ENCODE measurements at regions not wholly inside any gene's neighbourhood (a gene's known extent, or its start where the extent isn't known, plus 50 kb on each side); places are given as distances from the start of the nearest gene placed in this dataset.

DNA sequence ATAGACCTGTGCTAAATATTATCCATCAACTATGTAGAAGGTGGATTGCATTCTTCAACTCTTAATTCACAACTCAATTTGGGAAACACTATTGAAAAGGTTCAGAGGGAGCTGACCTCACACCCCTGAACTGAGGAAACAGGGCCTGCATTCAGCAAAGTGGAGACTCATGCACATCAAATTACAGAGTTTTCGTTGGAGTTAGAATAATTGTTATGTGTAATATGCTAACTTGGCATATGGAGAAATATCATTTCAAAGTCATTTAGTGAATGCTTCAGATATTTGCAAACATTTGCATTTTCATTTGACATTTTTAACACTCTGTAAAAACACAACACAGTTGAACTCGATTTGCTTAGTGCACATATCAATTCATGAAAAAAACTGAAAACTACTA, 1102.8 kb upstream of the INTU start:
- Histone ChIP-seq H3K4me2 (ENCODE audit: low read depth, low read length) (no peak overlapping the region), H3K27ac (ENCODE audit: low read length) (no peak overlapping the region), H3K9me2 (replicated peaks; ENCODE audit: insufficient read depth, low read length) (no peaks in the 10 kb centered on the region), H3K79me2 (ENCODE audit: low read length) (no peaks in the 10 kb centered on the region), H3K27me3 (replicated peaks; ENCODE audit: insufficient read depth, low read length) (no peaks in the 10 kb centered on the region), H3K4me3 (ENCODE audit: low read length) (no peak overlapping the region), H3K4me1 (ENCODE audit: low read length) (peaks cover 24% of the 10 kb centered on the region), H2AFZ (ENCODE audit: low read length) (no peak overlapping the region), H3F3A (ENCODE audit: insufficient read depth, low read length) (peaks cover 14% of the 10 kb centered on the region), H3K9me3 (replicated peaks; ENCODE audit: insufficient read depth, low read length) (no peaks in the 10 kb centered on the region), H4K20me1 (ENCODE audit: insufficient read depth, low read length) (no peaks in the 10 kb centered on the region), H3K36me3 (replicated peaks; ENCODE audit: insufficient read depth, low read length) (no peaks in the 10 kb centered on the region), H3K9ac (ENCODE audit: low read length) (no peak overlapping the region)
- no peak for DNase-seq
- no peak for TF ChIP-seq EZH2 (optimal IDR thresholded peaks at IDR 0.05; ENCODE audit: low read depth, low read length)
- no peak for TF ChIP-seq EZH2phosphoT487 (IDR thresholded peaks at IDR 0.05; ENCODE audit: low read length)
- TF ChIP-seq, protein P1, sequence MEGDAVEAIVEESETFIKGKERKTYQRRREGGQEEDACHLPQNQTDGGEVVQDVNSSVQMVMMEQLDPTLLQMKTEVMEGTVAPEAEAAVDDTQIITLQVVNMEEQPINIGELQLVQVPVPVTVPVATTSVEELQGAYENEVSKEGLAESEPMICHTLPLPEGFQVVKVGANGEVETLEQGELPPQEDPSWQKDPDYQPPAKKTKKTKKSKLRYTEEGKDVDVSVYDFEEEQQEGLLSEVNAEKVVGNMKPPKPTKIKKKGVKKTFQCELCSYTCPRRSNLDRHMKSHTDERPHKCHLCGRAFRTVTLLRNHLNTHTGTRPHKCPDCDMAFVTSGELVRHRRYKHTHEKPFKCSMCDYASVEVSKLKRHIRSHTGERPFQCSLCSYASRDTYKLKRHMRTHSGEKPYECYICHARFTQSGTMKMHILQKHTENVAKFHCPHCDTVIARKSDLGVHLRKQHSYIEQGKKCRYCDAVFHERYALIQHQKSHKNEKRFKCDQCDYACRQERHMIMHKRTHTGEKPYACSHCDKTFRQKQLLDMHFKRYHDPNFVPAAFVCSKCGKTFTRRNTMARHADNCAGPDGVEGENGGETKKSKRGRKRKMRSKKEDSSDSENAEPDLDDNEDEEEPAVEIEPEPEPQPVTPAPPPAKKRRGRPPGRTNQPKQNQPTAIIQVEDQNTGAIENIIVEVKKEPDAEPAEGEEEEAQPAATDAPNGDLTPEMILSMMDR (IDR thresholded peaks at IDR 0.05; ENCODE audit: low read length): no peak

DNA sequence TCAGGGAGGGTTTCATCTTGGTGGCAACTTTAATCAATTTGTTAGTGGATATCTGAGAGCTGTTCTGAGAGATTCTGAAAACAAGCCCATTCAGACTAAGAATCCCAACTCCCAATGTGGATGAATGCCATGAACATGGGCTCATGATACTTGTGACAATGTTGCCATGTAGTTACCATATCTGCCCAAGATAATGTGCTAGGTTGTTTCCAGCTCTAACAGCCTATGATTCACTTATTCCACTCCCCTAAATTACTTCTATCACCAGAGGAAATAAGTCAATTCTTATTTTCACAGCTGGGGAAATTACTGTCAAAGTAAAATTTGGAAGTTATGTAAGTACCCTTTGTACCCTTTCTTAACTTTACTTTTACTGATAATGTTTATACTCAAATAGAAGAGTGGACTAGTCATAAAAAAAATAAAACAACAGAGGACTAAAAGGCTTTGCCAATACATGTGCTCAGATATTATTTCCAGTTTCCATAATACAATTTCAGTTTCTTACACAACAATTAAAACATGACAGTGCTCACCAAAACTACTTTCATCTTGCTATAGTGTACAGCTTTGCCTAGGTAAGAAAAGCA, 1101.7 kb upstream of the INTU start:
- no peak overlapping the region for H2AFZ ChIP-seq (ENCODE audit: low read length)
- peak overlapping the region; percentile 11; the same call in 1 of the 2 replicates for H3K4me2 ChIP-seq (ENCODE audit: low read depth, low read length)
- no peaks in the 10 kb centered on the region for H3K27me3 ChIP-seq (replicated peaks; ENCODE audit: insufficient read depth, low read length)
- peaks cover 15% of the 10 kb centered on the region for H3K4me1 ChIP-seq (ENCODE audit: low read length)
- no peaks in the 10 kb centered on the region for H3K36me3 ChIP-seq (replicated peaks; ENCODE audit: insufficient read depth, low read length)
- no peak overlapping the region for H3K4me3 ChIP-seq (ENCODE audit: low read length)
- no peaks in the 10 kb centered on the region for H3K9me2 ChIP-seq (replicated peaks; ENCODE audit: insufficient read depth, low read length)
- no peak for TF ChIP-seq EZH2phosphoT487 (IDR thresholded peaks at IDR 0.05; ENCODE audit: low read length)
- TF ChIP-seq EZH2 (optimal IDR thresholded peaks at IDR 0.05; ENCODE audit: low read depth, low read length): no peak
- TF ChIP-seq, protein P1 (IDR thresholded peaks at IDR 0.05; ENCODE audit: low read length): no peak
- no peaks in the 10 kb centered on the region for H3K9me3 ChIP-seq (replicated peaks; ENCODE audit: insufficient read depth, low read length)
- H3K9ac ChIP-seq (ENCODE audit: low read length): no peak overlapping the region
- no peaks in the 10 kb centered on the region for H4K20me1 ChIP-seq (ENCODE audit: insufficient read depth, low read length)
- peaks cover 8% of the 10 kb centered on the region for H3F3A ChIP-seq (ENCODE audit: insufficient read depth, low read length)
- no peak overlapping the region; the same call in 1 of the 2 replicates for H3K27ac ChIP-seq (ENCODE audit: low read length)
- DNase-seq: peak; percentile 21
- no peaks in the 10 kb centered on the region for H3K79me2 ChIP-seq (ENCODE audit: low read length)

DNA sequence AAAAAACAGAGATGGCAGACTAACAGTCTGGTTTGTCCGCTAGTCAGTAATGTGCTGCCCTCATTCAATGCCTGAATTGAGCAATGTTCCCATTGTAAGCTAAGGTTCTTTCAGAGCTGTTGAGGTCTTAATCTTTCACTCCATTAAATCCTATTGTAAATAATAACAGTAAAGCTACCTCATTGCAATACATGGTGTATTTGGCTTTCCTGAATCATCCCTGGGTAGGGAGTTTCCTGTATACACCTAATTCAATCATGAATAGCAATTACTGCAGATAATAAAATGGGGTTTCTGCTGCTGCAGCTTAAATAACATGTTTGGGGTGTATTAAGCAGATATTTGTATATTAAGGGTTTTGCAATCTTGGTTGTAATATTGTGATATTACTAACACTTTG, 1100.2 kb upstream of the INTU start:
- Histone ChIP-seq H4K20me1 (ENCODE audit: insufficient read depth, low read length) (no peaks in the 10 kb centered on the region), H3K4me2 (ENCODE audit: low read depth, low read length) (no peak overlapping the region), H3K27ac (ENCODE audit: low read length) (no peak overlapping the region), H3K27me3 (replicated peaks; ENCODE audit: insufficient read depth, low read length) (no peaks in the 10 kb centered on the region), H3F3A (ENCODE audit: insufficient read depth, low read length) (no peaks in the 10 kb centered on the region), H3K4me3 (ENCODE audit: low read length) (no peak overlapping the region), H3K9me2 (replicated peaks; ENCODE audit: insufficient read depth, low read length) (no peaks in the 10 kb centered on the region), H2AFZ (ENCODE audit: low read length) (no peak overlapping the region), H3K9me3 (replicated peaks; ENCODE audit: insufficient read depth, low read length) (no peaks in the 10 kb centered on the region), H3K9ac (ENCODE audit: low read length) (no peak overlapping the region), H3K4me1 (ENCODE audit: low read length) (peaks cover 7% of the 10 kb centered on the region), H3K79me2 (ENCODE audit: low read length) (no peaks in the 10 kb centered on the region), H3K36me3 (replicated peaks; ENCODE audit: insufficient read depth, low read length) (no peaks in the 10 kb centered on the region)
- TF ChIP-seq EZH2phosphoT487 (IDR thresholded peaks at IDR 0.05; ENCODE audit: low read length): no peak
- TF ChIP-seq EZH2 (optimal IDR thresholded peaks at IDR 0.05; ENCODE audit: low read depth, low read length): no peak
- TF ChIP-seq, protein P1 (IDR thresholded peaks at IDR 0.05; ENCODE audit: low read length): no peak
- no peak for DNase-seq
